HG03025 (cell line): ENCODE measurements at regions not wholly inside any gene's neighbourhood (a gene's known extent, or its start where the extent isn't known, plus 50 kb on each side); places are given as distances from the start of the nearest gene placed in this dataset.

Experiments
- ATAC-seq: cut with Tn5 transposase; IDR thresholded peaks from one replicate; pipeline ENCODE4 v1.9.1; 2021; ENCODE audit warnings: mild to moderate bottlenecking, moderate library complexity; ENCODE audit not compliant: unreplicated experiment, low FRiP score

DNA sequence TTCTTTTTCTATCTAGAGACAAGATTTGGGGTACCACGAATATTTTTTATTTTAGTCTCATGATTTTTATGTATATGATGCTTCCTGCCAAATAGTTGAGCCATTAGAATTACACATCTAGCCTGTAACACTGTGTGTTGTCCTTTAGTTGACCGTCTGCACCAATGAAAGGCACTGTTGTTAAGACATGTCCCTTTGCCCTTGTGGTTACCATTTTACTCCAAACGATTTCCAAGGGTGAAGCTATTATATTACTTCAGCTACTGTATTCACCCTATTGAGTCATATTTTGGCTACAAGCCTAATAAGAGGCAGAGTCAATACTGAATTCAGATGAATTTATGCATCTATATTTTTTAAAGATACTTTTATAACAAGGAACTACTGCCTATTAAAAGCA, 207.6 kb downstream of the CETN3 start:
- ATAC-seq: no peak

DNA sequence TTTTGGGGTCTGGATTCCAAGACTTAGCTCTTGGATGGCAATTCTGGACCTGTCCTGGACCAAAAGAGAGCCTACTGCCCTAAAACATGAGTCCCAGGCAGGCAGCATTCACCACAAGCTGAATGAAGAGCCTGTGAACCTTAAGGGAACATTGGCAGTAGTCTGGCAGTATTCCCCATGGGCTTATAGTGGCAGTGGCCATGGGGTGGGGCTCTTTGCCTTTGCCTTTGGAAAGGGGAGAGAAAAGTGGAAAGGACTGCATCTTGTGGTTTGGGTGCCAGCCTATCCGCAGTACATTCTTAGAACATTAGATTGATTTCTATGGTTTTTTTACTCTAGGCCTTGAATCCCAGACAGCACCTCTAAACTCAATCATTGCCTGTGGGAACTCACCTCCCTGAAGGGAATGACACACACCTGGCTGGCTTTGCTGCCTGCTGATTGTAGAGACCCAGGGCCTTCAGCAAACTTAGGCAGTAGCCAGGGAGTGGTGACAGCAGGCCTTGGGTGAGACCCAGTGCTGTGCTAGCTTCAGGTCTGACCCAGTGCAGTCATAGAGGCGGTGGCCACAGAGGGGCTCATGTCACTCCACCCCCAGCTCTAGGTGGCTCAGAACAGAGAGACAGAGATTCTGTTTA, 216.3 kb downstream of the CETN3 start:
- ATAC-seq: no peak

DNA sequence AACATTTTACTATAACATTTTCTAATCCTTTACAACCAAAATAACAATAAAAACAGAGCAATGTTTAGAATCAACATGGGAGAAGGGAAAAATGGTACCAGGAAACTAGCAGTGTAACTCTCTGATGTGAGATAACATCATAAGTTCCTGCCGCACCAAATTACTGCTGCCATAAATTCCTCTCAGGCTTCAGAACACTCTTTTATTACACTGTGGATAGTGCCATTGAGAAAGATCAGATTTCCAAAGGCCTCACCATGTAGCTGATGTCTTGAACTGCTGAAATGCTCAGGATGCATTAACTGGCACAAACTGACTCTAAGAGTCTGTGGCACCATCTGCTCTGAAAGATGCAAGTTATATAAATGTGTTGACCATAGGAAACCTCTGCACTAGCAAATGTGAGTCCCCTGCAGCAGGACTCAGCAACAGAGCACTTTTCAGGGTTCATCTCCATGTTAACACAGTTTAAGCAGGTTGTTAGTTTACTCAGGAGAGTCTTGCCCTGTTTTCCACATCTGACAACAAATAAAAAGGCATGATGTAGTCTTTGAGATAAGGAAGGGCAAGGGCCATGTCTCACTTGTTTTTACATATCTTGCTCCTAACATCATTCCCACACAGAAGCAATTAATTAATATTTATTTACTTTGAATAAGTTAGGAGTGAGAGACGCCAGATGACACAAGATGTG, 218.1 kb downstream of the CETN3 start:
- ATAC-seq: no peak

DNA sequence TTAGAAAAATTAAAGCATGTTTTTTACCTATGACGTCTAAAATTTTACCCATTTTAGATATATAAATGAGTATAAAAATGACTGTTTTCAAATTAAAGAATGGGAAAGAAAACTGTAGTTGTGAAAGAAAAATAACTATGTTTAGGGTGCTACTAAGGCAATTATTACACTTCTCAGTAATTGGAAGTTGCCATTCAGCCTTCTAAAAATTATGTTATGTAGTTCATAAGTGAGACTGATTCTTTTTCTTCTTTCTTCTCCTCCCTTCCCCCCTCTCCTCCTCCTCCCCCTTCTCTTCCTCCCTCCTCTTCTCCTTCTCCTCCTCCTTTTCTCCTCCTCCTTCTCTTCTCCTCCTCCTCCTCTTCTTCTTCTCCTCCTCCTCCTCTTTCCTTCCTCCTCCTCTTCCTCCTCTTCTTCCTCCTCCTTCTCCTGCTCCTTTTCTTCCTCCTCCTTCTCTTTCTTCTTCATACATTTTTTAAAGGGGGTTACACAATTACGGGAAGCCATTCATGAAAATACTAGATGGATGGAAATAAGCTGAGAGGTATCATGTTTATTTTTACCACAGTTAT, 223.6 kb downstream of the CETN3 start:
- no peak for ATAC-seq

DNA sequence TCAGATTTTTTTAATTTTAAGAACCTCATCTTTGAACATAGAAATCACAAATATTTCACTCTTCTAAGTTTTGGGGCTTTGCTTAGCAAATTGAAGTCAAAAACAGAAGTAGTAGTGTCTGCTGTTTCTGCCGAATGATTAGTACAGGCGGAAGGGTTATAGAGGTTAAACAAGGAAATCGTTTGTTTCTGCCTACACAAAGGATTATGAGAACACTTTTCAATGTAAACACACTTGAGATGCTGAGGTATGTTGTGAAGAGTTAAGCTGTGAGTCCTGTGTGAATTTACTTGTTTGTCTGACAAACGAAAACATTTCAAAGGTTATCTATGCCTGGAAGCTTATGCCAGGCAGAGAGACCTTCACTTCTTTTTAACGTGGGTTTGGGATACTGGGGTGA, 224.8 kb downstream of the CETN3 start:
- no peak for ATAC-seq

- no peak for ATAC-seq
Observed at GRCh38 chr5:90182726-90183125, 226.8 kb downstream of the CETN3 start.

GRCh38 chr5:90174236-90174635, 235.3 kb downstream of the CETN3 start:
- no peak for ATAC-seq

- no peak for ATAC-seq
Observed at GRCh38 chr5:90173299-90174030, 236.1 kb downstream of the CETN3 start.

DNA sequence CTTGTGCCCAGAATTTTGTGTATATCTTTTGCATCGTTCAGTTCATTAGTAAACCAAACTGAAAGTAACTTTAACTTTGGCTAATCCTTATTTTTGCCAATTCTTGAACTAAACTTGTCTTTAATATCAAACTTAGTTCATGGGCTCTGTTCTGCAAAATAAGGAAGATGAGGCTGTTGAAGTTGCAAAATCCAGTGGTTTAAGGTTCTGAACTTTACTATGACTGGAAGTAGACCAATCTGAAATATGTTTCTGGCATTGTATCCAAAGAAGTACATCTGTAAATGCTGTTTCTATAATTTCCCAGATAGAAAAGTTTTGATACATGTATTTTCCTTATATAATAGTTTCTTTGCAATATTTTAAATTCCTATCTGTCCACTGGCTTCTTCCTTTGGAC, 238.1 kb downstream of the CETN3 start:
- no peak for ATAC-seq

DNA sequence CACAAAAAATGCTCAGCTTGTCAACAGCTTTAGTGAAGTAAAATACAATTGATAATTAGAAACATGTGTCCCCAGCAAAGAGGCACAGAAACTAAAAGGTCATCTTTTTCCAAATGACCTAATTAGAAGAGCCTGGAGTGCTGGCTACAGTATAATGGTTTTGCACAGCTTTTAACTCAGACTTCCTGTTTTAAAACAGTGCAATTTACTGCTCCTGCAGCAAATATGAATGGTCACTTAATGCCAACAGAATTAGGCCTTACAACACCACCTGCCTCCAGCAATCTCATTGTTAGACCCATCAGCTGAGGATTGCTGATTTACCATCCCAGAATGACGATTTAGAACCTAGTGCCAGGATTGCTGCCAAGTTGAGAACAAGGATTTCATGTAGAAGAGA, 239.3 kb downstream of the CETN3 start:
- ATAC-seq: no peak

- ATAC-seq: no peak
Observed at GRCh38 chr5:90169078-90169477, 240.5 kb downstream of the CETN3 start.

DNA sequence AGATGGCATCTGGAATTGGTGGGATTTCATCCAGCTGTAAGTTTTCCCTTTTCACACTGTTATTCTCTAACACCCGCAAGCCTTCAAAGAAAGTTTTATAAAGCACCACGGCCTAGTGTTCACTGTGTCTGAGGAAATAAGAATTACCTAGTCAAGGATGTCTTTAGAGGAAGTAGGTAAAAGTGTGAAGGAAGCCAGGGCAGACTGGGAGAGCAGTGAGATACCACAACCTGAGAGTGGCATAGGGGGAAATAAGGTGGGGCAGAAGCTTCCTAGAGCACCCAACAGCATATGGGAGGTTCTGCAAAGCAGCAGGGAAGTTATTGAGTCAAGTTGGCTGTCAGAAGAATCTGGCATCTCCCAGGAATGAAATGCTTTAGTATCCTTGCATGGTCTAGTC, 241.2 kb downstream of the CETN3 start:
- no peak for ATAC-seq

DNA sequence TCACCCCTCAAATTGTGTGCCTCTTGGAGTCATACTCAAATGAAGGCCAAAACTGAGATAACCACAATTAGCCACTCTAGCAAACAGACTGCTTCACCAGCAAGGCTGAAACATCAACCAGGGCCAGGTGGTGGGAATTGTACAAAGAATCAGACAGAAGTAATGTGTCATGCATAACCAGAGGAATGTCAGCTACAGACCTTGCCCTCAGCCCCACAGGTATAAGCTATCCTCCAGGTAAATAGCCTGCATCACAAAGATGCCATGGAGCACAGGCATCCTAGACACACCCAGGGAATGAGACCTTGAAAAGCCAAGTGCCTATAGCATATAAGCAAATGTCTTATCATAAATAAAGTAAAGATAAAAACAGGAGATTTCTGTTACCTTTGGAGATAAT, 242.7 kb downstream of the CETN3 start:
- ATAC-seq: no peak

- ATAC-seq: no peak
Observed at GRCh38 chr5:90162324-90162723, 247.2 kb downstream of the CETN3 start.

GRCh38 chr5:90161414-90161813, 248.1 kb downstream of the CETN3 start:
- ATAC-seq: no peak

- no peak for ATAC-seq
Observed at GRCh38 chr5:90158131-90158530, 251.4 kb downstream of the CETN3 start.

DNA sequence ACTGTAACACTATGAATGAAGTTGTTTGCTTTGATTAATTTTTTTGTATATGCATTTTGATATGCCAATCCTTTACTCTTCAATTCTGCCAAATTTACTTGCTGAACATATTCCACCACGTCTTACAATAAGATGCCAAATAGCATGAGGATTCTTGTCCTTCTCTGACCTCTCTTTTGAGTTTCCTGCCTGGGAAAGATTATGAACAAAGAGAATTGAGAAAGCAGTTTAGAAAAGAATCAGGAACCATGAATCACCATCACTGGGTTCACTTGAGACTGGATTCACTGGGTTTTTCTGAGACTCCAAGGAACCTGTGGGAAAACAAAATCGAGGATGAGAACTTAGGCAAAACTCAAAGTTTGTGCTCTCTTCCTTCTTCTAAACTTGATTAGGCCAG, 256.5 kb downstream of the CETN3 start:
- ATAC-seq: no peak

- no peak for ATAC-seq
Observed at GRCh38 chr5:90144625-90145327, 264.8 kb downstream of the CETN3 start.

DNA sequence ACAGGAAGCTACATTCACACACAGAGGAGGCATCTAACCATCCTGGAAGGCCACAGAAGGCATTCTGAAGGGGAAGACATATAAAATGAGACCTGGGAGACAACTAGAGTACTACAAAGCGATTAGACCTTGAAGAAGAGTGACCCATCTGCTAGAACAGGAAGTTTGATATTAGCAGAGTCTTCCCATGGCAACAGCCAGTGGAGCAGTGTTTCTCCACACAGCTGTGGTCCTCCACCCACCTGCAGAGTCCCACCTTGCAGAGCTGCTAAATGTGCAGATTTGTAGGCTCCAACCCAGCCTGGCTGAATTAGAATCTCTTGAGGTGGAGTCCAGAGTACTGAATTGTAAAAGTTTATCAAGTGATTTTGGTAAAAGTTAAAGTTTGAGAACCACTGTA, 267.0 kb downstream of the CETN3 start:
- no peak for ATAC-seq

GRCh38 chr5:90141984-90142383, 267.6 kb downstream of the CETN3 start:
- no peak for ATAC-seq
